Esophagus muscularis mucosa (tissue), 4 donors: ENCODE measurements at regions not wholly inside any gene's neighbourhood (a gene's known extent, or its start where the extent isn't known, plus 50 kb on each side); places are given as distances from the start of the nearest gene placed in this dataset.
A peak's percentile ranks its signal among the peaks of the same experiment; 100 is the strongest.

Experiments used
- DNase-seq: peaks from one replicate; pipeline ENCODE4 v3.0.0-alpha.2; 2017; ENCODE audit errors: extremely low spot score
- H3K27ac ChIP-seq, 4 donors: fragments of 200-600 bp; sonication (generic); replicated peaks in 1 of 4; 1 replicate in 3 of 4; 2 replicates in 1 of 4; pipeline ENCODE4 v1.5.1; 2016 to 2019; ENCODE audit warnings: mild to moderate bottlenecking in 1 of 4
- H3K27me3 ChIP-seq, 4 donors: fragments of 200-600 bp; sonication (generic); one replicate each; pipeline versions ENCODE4 v1.5.1 to v1.6.0; 2016 to 2019
- H3K36me3 ChIP-seq, 4 donors: fragments of 200-600 bp; sonication (generic); one replicate each; pipeline ENCODE4 v1.5.1; 2016 to 2019
- H3K4me1 ChIP-seq, 4 donors: fragments of 200-600 bp; sonication (generic); one replicate each; pipeline ENCODE4 v1.5.1; 2016 to 2019
- H3K4me3 ChIP-seq, 4 donors: fragments of 200-600 bp; sonication (generic); 1 replicate in 2 of 4; 2 replicates in 2 of 4; pipeline ENCODE4 v1.5.1; 2016 to 2019; ENCODE audit warnings: mild to moderate bottlenecking in 4 of 4, moderate library complexity in 1 of 4
- H3K9me3 ChIP-seq, 4 donors: fragments of 200-600 bp; sonication (generic); 1 replicate in 3 of 4; 2 replicates in 1 of 4; pipeline ENCODE4 v1.5.1; 2016 to 2019
- CTCF ChIP-seq, 3 experiments: fragments of 200-600 bp in 2 of 3; fragments of 450-650 bp in 1 of 3; sonication (generic) in 2 of 3; IDR thresholded peaks; one replicate each; pipeline ENCODE4 v1.5.1; 2017 to 2019; ENCODE audit warnings: antibody characterized with exemption in 3 of 3, mild to moderate bottlenecking in 2 of 3, moderate library complexity in 1 of 3
- EP300 ChIP-seq: sonication (generic); formaldehyde crosslinking; IDR thresholded peaks from one replicate; pipeline ENCODE4 v1.6.1; 2017; ENCODE audit warnings: antibody characterized with exemption
- POLR2A ChIP-seq: fragments of 450-650 bp; IDR thresholded peaks from one replicate; pipeline ENCODE4 v1.6.1; 2017; ENCODE audit warnings: antibody characterized with exemption, moderate library complexity, mild to moderate bottlenecking, low read depth
- POLR2AphosphoS5 ChIP-seq, 2 donors: sonication (generic); formaldehyde crosslinking; IDR thresholded peaks; one replicate each; pipeline ENCODE4 v1.6.1; 2017; ENCODE audit warnings: antibody characterized with exemption in 2 of 2
- WGBS: methylation state at CpG from one replicate; pipeline ENCODE4 v1.1.5; 2018; 5-methylcytosine and 5-hydroxymethylcytosine counted together
- intact Hi-C: fragments of 100-400 bp; cut with DNase I; formaldehyde crosslinking; loops from one replicate; pipeline ENCODE4 v1.15.1; 2023

GRCh38 chr6:21533678-21534077, 59.9 kb upstream of the SOX4 start:
- H3K9me3 ChIP-seq: no peaks in the 10 kb centered on the region
- H3K27me3 ChIP-seq: no peaks in the 10 kb centered on the region
- H3K36me3 ChIP-seq: no peaks in the 10 kb centered on the region
- 48% methylated on average over 1 of the region's 1 CpG for WGBS
- H3K4me3 ChIP-seq: no peak overlapping the region
- intact Hi-C loops: no loop called here
- TF ChIP-seq POLR2AphosphoS5 (IDR thresholded peaks at IDR 0.05) (no peak), CTCF (IDR thresholded peaks at IDR 0.05) (no peak), EP300 (no peak), POLR2A (no peak)
- H3K4me1 ChIP-seq: no peaks in the 10 kb centered on the region
- H3K27ac ChIP-seq: no peak overlapping the region
- DNase-seq: no peak

GRCh38 chr6:21536280-21536766, 57.2 kb upstream of the SOX4 start:
- TF ChIP-seq POLR2AphosphoS5 (IDR thresholded peaks at IDR 0.05) (no peak), POLR2A (no peak), CTCF (IDR thresholded peaks at IDR 0.05) (no peak), EP300 (no peak)
- WGBS: 91% methylated on average over 5 of the region's 5 CpGs
- H3K9me3 ChIP-seq: no peaks in the 10 kb centered on the region
- no peak overlapping the region for H3K27ac ChIP-seq
- no peaks in the 10 kb centered on the region for H3K36me3 ChIP-seq
- no peak overlapping the region for H3K4me3 ChIP-seq
- H3K4me1 ChIP-seq: no peaks in the 10 kb centered on the region
- no peak for DNase-seq
- H3K27me3 ChIP-seq: no peaks in the 10 kb centered on the region
- intact Hi-C loops: no loop called here

GRCh38 chr6:21537637-21538036, 55.9 kb upstream of the SOX4 start:
- H3K27me3 ChIP-seq: no peaks in the 10 kb centered on the region
- intact Hi-C loops: no loop called here
- H3K9me3 ChIP-seq: no peaks in the 10 kb centered on the region
- TF ChIP-seq POLR2A (no peak), EP300 (no peak), CTCF (IDR thresholded peaks at IDR 0.05) (no peak), POLR2AphosphoS5 (IDR thresholded peaks at IDR 0.05) (no peak)
- H3K27ac ChIP-seq: peak overlapping the region in 1 of 4 donors; percentile 13
- H3K4me3 ChIP-seq: no peak overlapping the region
- H3K36me3 ChIP-seq: no peaks in the 10 kb centered on the region
- DNase-seq: no peak
- no peaks in the 10 kb centered on the region for H3K4me1 ChIP-seq
- WGBS: 92% methylated on average over 2 of the region's 2 CpGs

GRCh38 chr6:21538186-21538798, 55.3 kb upstream of the SOX4 start:
- no peak overlapping the region for H3K4me3 ChIP-seq
- intact Hi-C loops: no loop called here
- 82% methylated on average over 5 of the region's 5 CpGs for WGBS
- H3K27me3 ChIP-seq: no peaks in the 10 kb centered on the region
- TF ChIP-seq CTCF (IDR thresholded peaks at IDR 0.05): no peak
- no peak for TF ChIP-seq EP300
- no peak for TF ChIP-seq POLR2AphosphoS5 (IDR thresholded peaks at IDR 0.05)
- no peak for TF ChIP-seq POLR2A
- H3K27ac ChIP-seq: no peak overlapping the region
- H3K4me1 ChIP-seq: no peaks in the 10 kb centered on the region
- DNase-seq: no peak
- H3K9me3 ChIP-seq: no peaks in the 10 kb centered on the region
- H3K36me3 ChIP-seq: no peaks in the 10 kb centered on the region

- WGBS: 66% methylated on average over 4 of the region's 4 CpGs
- no peaks in the 10 kb centered on the region for H3K4me1 ChIP-seq
- H3K9me3 ChIP-seq: no peaks in the 10 kb centered on the region
- no peak overlapping the region for H3K4me3 ChIP-seq
- no peaks in the 10 kb centered on the region for H3K27me3 ChIP-seq
- no peak for DNase-seq
- intact Hi-C loops: no loop called here
- H3K36me3 ChIP-seq: no peaks in the 10 kb centered on the region
- no peak for TF ChIP-seq POLR2AphosphoS5 (IDR thresholded peaks at IDR 0.05)
- TF ChIP-seq CTCF (IDR thresholded peaks at IDR 0.05): no peak
- TF ChIP-seq EP300: no peak
- no peak for TF ChIP-seq POLR2A
- H3K27ac ChIP-seq: no peak overlapping the region
These were observed 53.9 kb upstream of the SOX4 start for GRCh38 chr6:21539621-21540100.
